ENCODE measurements at regions not wholly inside any gene's neighbourhood (a gene's known extent, or its start where the extent isn't known, plus 50 kb on each side); places are given as distances from the start of the nearest gene placed in this dataset.

DNA sequence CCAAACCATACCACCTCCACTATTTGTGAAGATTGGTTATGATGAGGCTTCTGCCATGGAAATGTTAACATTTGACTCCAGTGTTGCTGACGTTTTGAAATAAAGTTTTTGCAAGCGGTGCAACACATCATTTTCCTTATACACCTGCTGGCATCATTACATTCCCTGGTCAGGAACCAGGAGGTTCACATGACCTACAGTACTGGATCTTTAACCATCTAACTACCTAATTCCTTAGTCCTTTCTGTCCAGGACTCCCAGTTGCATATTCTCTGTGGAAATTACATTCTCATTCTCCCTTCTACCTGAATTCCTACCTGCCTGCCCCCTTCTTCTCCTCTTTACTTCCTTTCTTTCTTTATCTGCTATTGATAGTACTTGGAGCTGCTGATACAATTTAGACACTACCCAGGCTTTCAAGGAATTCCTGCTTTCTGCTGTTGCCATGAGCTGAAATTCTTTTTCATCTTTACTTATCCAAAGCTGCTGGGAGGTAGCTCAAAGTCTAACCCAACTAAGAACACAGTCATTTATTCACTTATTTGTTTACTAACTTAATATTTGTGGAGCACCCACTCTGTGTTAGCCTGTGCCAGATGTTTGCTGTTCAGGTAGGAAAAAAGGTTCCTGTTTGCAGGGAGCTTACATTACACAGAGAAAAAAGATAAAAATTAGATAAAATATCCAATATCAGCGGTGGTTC is 144.2 kb downstream of the EDEM1 start (continued):
- TF ChIP-seq SPEN (CRISPR knock-in tag; IDR thresholded peaks at IDR 0.05; ENCODE audit: low read depth) (no peak), ZMYM3 (CRISPR knock-in tag; IDR thresholded peaks at IDR 0.05) (no peak), NFRKB (IDR thresholded peaks at IDR 0.05) (no peak), CREBL2 (CRISPR knock-in tag; IDR thresholded peaks at IDR 0.05; ENCODE audit: borderline replicate concordance) (no peak), HMG20A (CRISPR knock-in tag; IDR thresholded peaks at IDR 0.05; ENCODE audit: borderline replicate concordance) (peak; percentile 28; the same call in 1 of the 2 replicates), ZNF142 (CRISPR knock-in tag; IDR thresholded peaks at IDR 0.05) (no peak), CENPT (CRISPR knock-in tag; IDR thresholded peaks at IDR 0.05; ENCODE audit: low read depth) (no peak), MXD1 (CRISPR knock-in tag; IDR thresholded peaks at IDR 0.05) (no peak), FOXO4 (CRISPR knock-in tag; conservative IDR thresholded peaks at IDR 0.05) (no peak), TCF7 (IDR thresholded peaks at IDR 0.05; ENCODE audit: low read depth) (peak; percentile 55), EZH2 (conservative IDR thresholded peaks at IDR 0.05; ENCODE audit: low read depth, low read length) (no peak), ARNT (IDR thresholded peaks at IDR 0.05) (no peak), PCBP2 (optimal IDR thresholded peaks at IDR 0.05; ENCODE audit: low read depth, low read length, poor library complexity, severe bottlenecking) (no peak), ZBTB14 (CRISPR knock-in tag; IDR thresholded peaks at IDR 0.05) (no peak), SATB2 (CRISPR knock-in tag; IDR thresholded peaks at IDR 0.05) (no peak)
- TF ChIP-seq, protein P1, sequence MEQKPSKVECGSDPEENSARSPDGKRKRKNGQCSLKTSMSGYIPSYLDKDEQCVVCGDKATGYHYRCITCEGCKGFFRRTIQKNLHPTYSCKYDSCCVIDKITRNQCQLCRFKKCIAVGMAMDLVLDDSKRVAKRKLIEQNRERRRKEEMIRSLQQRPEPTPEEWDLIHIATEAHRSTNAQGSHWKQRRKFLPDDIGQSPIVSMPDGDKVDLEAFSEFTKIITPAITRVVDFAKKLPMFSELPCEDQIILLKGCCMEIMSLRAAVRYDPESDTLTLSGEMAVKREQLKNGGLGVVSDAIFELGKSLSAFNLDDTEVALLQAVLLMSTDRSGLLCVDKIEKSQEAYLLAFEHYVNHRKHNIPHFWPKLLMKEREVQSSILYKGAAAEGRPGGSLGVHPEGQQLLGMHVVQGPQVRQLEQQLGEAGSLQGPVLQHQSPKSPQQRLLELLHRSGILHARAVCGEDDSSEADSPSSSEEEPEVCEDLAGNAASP (CRISPR knock-in tag; IDR thresholded peaks at IDR 0.05; ENCODE audit: borderline replicate concordance), result no peak
